Renal pelvis (tissue), 1 donor: ENCODE measurements at regions not wholly inside any gene's neighbourhood (a gene's known extent, or its start where the extent isn't known, plus 50 kb on each side); places are given as distances from the start of the nearest gene placed in this dataset.

Source experiments
- DNase-seq: peaks from one replicate; pipeline ENCODE4 v3.0.0-alpha.2; 2013

DNA sequence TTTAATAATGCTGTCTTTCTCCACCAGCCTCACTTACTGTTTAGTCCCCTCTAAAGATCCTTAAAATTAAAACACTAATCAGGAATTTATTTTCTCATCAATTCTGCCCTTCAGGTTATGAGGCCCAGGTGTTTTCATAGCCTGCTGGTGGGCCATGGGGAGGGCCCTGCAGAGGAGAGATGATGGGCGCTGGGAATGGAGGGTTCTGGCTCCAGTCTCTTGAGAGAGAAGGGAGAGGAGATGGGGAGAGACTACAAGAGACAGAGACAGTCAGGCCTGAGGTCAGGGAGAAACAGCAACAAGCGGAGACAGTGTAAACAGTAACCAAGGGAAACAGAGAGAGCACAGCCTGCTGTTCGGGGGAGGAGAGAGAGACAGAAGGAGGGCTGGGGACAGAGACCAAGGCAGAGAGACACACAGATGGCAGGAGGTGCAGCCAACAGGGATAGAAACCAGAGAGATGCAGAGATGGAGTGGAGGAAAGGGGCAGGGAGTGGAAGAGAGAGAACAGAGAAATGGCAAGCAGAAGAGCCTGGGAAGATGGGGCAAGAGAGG is 187.3 kb upstream of the SYT13 start:
- peak; percentile 45 for DNase-seq

DNA sequence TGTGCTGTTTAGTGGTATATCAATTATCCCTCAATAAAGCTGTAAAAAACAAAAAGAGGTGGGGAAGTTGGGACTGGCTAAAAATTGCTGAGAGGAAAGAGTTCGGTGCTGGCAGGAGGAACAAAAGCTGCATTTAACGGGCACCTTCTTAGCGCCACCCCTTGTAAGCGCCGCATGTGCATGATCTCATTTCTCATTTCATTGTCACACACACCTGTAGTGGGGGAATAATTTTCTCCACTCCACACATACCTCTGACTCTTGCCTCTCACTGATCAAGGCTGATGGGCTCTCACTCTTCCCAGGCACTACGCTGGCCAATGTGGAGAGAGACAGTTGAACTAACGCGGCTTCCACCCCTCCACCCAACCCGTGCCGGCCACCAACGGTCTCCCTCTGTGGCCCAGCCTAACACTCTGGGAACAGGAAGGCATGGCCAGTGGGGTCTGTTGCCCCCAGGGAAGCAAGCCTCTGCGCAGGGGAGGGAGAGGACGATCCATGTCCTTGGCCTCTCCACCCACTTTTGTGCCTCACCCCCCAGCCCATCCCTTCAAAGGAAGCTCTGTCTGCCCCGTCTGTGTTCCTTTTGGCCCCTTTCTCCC is 186.7 kb upstream of the SYT13 start:
- no peak for DNase-seq

DNA sequence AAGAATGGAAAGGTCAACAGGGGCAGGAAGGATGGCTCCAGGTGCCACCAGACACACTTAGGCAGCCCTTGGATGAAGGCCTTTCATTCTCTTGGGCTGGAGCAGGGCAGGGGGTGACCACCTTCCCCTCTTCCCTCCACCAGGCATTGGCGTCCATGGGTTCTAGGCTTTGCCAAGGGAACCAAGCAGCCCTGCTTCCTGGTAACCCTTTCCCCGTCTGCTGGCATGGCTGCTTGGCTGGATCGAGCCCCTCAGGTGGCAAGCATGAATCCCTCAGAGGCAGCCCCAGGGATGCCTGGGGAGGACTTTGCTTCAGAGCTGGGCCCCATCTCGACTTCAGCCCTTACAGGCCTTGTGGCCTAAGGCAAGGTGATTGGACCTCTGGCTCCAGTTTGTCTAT is 185.1 kb upstream of the SYT13 start:
- no peak for DNase-seq

GRCh38 chr11:45470794-45471167 is 184.6 kb upstream of the SYT13 start:
- no peak for DNase-seq

DNA sequence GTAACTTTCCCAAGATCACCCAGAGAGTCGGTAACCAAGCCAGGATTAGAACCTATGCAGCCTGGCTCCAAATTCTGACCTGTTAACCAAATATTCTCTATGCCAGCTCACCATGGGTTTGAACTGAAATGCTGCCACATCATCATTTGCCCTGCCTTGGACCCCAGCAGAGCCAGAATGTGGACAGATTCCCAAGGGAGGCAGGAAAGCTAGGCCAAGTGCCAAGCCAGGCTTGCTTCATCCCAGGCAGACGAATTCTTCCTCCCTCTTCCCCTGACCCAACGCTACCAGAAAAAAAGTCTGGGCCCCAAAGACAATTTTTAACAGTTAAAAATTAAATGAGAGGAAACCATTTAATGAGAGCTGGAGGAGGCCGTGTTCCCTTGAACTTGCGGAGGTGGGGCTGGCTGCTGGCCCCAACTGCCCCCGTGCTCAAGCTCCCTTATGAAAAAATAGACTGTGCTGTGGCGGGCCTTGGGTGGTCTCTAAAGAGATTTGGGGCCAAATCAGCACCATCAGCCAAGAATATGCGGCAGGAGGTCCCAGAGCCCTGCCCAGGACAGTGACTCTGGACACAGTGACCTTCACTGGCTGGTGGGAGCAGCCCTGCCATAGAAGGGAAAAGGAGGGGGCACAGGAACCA is 184.1 kb upstream of the SYT13 start:
- DNase-seq, result no peak

- DNase-seq, result peak; percentile 52
Measured at GRCh38 chr11:45468267-45468856, 182.2 kb upstream of the SYT13 start.

DNA sequence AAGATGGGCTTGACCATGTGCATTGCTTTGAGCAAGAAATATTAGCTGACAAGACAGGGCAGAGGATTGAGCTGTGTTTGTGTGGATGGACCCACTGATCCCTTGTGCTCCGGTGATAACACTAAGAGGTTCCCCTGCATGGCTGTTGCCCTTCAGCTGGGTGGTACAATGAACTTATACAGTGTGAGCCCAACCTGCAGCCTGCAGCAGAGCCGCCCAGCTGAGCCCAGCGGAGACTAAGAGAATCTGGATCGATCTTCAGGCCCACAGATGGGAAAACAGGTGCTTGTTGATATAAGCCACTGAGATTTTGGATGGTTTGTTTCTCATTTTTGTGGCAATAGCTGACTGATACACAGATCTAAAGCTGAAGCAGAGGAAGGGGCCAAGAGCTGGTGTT is 177.4 kb upstream of the SYT13 start:
- no peak for DNase-seq

DNA sequence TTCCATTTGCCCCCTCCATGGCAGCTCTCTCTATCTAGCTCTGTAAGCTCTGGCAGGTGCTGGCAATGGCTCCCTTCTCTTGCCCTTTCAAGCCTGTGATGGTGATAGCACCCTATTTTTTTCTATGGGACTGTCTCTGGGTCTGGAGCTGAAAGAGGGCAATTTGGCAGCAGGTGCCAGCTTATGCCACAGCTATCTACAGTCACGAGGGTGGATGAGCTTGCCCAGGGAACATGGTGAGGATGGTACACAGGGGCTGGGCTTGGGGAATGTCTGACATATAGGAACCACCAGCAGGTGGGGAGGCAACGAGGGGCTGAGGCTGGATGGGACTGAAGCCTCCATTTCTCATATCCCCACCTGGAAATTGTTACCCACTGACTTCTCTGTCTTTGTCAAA is 175.4 kb upstream of the SYT13 start:
- DNase-seq, result no peak

DNA sequence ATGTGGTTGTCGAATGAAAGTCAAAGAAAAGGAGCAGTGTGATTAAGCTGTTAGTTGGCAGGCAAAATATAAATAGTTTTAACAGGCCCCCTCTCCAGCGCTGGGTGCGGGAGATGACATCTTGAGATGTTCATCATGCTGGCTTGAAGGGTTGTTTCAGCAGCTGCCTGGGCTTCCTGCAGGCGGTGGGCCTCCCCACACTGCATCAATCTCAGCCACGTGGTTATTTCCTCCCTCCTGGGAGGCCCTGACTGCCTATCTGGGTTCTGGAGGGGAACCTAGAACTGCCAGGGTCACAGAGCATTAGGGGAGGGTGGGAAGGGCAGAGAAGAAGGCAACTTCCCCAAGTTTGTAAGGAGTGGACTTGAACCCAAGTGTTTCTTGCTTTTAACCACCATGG is 173.3 kb upstream of the SYT13 start:
- DNase-seq, result no peak

GRCh38 chr11:45458269-45458668 is 172.1 kb upstream of the SYT13 start:
- no peak for DNase-seq

DNA sequence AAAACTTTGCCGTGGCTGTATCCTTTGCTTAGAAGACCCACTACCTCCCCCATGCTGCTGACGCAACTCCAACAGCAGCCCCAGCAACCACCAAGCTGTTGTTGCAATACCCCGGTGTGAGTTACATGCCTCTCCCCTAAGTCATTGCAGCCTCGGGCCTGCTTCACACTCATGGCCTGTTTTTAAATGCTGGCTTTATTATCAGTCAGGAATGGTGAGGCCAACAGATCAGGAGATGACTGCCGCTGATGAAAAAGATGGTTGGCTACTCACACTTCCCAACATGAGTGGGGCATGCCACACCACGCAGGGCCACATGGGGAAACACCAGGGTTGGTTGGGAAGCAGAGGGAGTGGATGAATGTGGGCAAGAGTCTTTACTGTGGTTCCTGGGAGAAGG is 171.5 kb upstream of the SYT13 start:
- DNase-seq, result no peak

DNA sequence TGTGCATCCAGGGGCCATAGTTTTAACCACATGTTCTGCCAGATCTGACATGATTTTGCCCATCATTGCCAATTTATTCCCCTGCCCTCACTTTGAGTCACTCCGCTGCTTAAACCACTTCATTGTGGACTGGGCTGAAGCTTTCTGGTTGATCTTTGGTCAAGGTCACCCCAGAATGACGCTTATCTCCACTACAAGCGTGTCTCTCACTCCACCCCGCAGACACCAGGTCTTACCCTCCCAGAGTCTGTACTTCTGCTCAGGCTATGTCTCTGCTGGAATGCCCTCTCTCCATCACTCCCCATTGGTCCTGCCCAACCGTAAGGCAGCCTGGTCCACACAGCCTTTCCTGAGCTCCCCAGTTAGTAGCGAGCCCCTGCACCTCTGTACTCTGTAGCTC is 170.5 kb upstream of the SYT13 start:
- DNase-seq, result no peak

GRCh38 chr11:45455536-45455935 is 169.4 kb upstream of the SYT13 start:
- no peak for DNase-seq

DNA sequence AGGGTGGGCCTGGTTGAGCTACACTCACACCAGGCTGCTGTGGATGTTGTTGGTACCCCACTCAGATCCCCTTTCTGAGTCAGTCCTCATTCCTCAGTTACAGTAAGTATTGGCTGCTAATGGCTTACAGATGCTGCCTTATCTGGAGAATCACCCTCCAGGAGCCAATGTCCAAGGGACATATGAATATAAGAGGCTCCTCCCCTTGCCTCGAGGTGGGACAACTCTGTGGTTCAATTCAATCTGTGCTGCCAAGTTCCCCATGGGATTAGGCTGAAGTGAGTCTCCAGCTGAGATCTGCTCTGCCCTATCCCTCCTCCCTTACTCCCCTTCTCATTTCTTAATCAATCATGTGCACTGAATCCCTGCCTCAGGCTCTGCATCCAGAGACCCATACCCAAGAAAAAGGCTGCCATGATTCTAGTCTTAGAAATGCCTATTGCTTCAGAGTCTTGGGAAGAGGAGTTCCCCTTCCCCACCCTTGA is 168.8 kb upstream of the SYT13 start:
- no peak for DNase-seq

DNA sequence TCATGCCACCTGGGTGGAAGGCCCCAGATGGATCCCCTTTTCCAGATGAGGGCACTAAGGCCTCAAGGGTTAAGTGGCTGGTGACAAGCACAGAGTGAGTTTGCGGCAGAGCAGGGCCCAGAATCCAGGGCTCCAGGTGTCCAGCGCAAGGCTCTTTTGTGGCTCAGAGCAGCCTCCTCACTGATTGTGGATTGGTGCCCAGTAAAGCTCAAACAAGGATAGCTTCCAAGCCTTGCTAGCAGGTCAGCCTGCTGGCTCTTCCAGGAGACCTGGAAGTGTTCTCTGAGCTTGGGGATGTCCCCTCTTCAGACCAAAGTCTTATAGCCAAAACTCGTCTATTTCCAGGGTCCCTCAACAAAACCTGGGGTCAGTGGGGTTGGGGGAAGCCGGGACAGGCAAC is 167.6 kb upstream of the SYT13 start:
- DNase-seq, result no peak

GRCh38 chr11:45451766-45452440 is 165.8 kb upstream of the SYT13 start:
- DNase-seq, result no peak

DNA sequence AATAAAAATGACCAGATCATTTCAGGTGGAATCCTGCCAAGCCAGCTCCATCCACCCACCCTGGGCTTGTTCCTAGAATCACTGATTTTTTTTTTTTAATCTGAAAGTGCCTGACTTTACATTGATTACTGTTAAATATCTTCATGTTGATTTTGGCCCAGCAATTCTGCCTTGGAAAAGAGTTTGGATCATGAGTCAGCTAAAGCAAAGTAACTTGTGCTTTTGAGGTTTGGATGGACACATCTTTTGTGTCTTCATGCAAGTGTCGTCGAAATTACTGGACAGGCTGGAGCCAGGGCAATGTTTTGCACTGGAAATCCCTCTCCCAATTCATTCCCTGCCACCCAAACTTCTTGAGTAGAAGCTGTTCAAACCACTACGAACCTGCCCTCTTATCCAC is 164.0 kb upstream of the SYT13 start:
- DNase-seq, result no peak

- DNase-seq, result no peak
Measured at GRCh38 chr11:45449036-45449601, 163.0 kb upstream of the SYT13 start.

GRCh38 chr11:45448561-45448960 is 162.4 kb upstream of the SYT13 start:
- DNase-seq, result no peak

DNA sequence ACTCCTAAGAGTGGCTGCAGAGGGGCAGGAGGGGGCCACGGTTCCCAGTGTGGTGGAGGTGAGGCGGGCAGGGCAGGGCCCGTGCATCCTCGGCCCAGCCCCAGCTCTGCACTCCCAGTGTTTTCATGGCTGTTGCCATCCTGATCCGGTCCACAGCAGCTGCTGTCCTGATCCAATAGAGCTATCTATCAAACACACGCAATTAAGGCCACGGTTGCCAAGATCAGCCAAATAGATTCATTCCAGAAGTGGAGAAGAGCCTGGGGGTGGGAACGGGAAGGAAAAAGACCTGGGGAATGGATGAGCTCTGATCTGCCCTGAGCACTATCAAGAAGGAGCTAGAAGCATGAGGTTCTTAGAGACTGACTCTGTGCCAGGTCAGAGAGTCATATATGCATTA is 160.9 kb upstream of the SYT13 start:
- DNase-seq, result no peak

DNA sequence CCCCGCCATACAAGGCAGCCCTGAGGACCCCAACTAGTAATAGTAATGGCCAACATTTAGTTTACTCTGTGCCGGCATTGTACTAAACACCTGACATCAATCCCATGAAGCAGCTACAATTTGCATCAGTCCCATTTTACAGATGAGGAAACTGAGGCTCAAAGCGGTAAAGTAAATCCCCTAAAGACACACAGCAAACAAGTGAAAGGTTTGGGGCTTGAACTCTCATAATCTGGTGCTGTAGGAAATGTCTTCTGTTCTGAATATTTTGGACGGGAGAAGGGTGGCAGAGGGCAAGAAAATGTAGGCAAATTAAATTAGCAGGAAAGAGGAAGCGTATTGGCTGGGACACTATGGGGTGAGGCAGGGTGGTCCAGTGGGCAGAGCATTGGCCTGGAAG is 160.3 kb upstream of the SYT13 start:
- DNase-seq, result no peak

GRCh38 chr11:45444796-45445195 is 158.7 kb upstream of the SYT13 start:
- no peak for DNase-seq

DNA sequence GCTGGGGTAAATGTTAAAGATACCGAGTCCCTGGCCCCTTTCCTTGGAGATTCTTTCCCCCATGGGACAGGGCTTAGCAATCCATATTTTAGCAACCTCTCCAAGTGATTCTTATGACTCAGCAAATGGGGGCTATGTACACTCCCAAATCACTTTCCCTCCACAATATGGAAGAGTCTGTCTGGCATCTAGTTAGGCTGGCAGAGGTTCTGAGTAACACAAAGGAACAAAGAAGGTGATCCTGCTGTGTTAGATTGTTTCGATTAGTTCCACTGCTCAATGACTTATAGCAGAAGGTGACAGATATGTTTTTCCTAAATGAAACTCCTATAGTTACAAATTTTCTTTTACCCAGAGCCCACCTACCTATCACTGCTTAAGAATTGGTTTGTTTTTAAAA is 154.0 kb upstream of the SYT13 start:
- DNase-seq, result no peak
